ENCODE measurements at regions not wholly inside any gene's neighbourhood (a gene's known extent, or its start where the extent isn't known, plus 50 kb on each side); places are given as distances from the start of the nearest gene placed in this dataset.

DNA sequence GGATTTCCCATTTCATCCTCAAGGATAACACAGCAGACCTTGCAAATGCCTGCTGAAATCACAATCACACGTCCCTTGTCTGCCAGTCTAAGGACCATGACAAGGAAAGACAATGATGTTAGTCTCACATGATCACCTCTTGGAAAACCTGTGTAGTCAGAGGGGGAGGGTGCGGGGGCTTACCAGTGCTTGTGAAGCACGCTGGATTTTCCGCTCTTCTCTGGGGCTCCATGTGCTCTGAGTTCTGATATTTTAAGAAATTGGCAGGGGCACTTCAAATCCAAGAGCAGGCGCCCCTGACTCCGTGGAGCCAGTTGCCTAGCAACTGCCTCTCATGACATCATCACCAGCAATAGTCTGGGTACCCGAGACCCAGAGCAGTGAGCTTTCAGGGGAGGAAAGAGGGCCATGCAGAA lies 200.9 kb upstream of the C14orf180 start:
- TF ChIP-seq, protein P1, sequence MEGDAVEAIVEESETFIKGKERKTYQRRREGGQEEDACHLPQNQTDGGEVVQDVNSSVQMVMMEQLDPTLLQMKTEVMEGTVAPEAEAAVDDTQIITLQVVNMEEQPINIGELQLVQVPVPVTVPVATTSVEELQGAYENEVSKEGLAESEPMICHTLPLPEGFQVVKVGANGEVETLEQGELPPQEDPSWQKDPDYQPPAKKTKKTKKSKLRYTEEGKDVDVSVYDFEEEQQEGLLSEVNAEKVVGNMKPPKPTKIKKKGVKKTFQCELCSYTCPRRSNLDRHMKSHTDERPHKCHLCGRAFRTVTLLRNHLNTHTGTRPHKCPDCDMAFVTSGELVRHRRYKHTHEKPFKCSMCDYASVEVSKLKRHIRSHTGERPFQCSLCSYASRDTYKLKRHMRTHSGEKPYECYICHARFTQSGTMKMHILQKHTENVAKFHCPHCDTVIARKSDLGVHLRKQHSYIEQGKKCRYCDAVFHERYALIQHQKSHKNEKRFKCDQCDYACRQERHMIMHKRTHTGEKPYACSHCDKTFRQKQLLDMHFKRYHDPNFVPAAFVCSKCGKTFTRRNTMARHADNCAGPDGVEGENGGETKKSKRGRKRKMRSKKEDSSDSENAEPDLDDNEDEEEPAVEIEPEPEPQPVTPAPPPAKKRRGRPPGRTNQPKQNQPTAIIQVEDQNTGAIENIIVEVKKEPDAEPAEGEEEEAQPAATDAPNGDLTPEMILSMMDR (IDR thresholded peaks at IDR 0.05; ENCODE audit: low read depth, low read length, missing input control), result no peak
- TF ChIP-seq YY1 (IDR thresholded peaks at IDR 0.05), result no peak
- no peak for TF ChIP-seq REST (IDR thresholded peaks at IDR 0.05)
- TF ChIP-seq RAD21 (IDR thresholded peaks at IDR 0.05), result no peak
- TF ChIP-seq GABPA (IDR thresholded peaks at IDR 0.05 in 1 of 2, conservative IDR thresholded peaks at IDR 0.05 in 1 of 2), result no peak
- no peak for TF ChIP-seq SP1 (IDR thresholded peaks at IDR 0.05)
- no peak for TF ChIP-seq ATF3 (IDR thresholded peaks at IDR 0.05)
- no peak for TF ChIP-seq TAF1 (conservative IDR thresholded peaks at IDR 0.05)
- TF ChIP-seq RXRA (IDR thresholded peaks at IDR 0.05), result no peak
- TF ChIP-seq, protein P2, sequence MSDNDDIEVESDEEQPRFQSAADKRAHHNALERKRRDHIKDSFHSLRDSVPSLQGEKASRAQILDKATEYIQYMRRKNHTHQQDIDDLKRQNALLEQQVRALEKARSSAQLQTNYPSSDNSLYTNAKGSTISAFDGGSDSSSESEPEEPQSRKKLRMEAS (IDR thresholded peaks at IDR 0.05), result no peak
- TF ChIP-seq JUND (IDR thresholded peaks at IDR 0.05), result no peak
- TF ChIP-seq, protein P3, sequence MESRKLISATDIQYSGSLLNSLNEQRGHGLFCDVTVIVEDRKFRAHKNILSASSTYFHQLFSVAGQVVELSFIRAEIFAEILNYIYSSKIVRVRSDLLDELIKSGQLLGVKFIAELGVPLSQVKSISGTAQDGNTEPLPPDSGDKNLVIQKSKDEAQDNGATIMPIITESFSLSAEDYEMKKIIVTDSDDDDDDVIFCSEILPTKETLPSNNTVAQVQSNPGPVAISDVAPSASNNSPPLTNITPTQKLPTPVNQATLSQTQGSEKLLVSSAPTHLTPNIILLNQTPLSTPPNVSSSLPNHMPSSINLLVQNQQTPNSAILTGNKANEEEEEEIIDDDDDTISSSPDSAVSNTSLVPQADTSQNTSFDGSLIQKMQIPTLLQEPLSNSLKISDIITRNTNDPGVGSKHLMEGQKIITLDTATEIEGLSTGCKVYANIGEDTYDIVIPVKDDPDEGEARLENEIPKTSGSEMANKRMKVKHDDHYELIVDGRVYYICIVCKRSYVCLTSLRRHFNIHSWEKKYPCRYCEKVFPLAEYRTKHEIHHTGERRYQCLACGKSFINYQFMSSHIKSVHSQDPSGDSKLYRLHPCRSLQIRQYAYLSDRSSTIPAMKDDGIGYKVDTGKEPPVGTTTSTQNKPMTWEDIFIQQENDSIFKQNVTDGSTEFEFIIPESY (IDR thresholded peaks at IDR 0.05), result no peak
- no peak for TF ChIP-seq EGR1 (IDR thresholded peaks at IDR 0.05; ENCODE audit: low read depth in 2 of 2)
- no peak for TF ChIP-seq FOXA1 (IDR thresholded peaks at IDR 0.05)
